ENCODE measurements at regions not wholly inside any gene's neighbourhood (a gene's known extent, or its start where the extent isn't known, plus 50 kb on each side); places are given as distances from the start of the nearest gene placed in this dataset. TPM values are rescaled to one million over a fixed set of nuclear protein-coding genes. Genes with fewer than 3 reads are reported as not detected.

Small RNAs in the stretch of these regions (microRNA-seq; reads per million reads assigned to microRNA genes)
- not detected for gene MIR3668 (ENCODE audit: borderline number of aligned reads)
- not detected for gene MIR4465 (ENCODE audit: borderline number of aligned reads)
